ENCODE measurements at regions not wholly inside any gene's neighbourhood (a gene's known extent, or its start where the extent isn't known, plus 50 kb on each side); places are given as distances from the start of the nearest gene placed in this dataset.

DNA sequence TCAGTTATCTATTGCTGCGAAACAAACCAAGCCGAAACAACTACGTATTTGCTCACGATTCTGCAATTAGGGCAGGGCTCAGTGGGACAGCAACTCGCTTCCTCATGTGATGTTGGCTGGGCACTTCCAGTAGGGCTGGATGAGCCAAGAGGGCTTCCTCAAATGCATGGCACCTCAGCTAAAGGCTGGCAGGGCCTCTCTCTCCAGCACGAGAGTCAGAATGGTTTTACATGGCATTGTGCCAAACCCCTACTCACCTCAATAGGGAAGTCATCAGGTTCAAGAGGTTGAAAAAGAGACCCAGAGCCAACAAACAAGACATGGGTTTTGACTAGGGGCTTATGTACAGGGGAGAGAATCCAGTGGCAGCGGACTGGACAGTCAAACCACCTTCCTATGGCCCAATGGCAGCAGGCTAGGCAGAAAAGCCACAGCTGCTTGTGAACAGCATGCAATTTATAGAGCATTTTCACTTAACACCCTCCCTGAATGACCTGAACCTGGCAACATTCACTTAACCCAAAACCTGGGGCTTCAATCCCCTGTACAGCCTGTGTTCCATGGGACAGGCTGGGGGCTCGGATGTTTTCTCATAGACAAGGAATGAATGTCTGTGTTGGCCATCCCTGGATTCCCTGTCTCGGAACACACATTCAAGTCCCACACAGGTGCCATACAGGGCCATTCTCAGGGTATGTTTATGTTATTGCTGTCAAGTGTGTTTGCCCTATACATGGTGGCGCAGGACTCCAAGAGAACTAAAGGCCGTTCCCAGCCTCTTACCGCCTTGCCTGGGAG lies 154.2 kb upstream of the NAV2 start:
- TF ChIP-seq SUZ12 (IDR thresholded peaks at IDR 0.05; ENCODE audit: extremely low read depth, insufficient read depth, insufficient read length): no peak
- no peak for TF ChIP-seq YY1 (IDR thresholded peaks at IDR 0.05; ENCODE audit: insufficient read depth, insufficient read length)
- no peak for TF ChIP-seq ZNF274 (IDR thresholded peaks at IDR 0.05; ENCODE audit: low read depth, low read length)
